Loucy (cell line): ENCODE measurements at regions not wholly inside any gene's neighbourhood (a gene's known extent, or its start where the extent isn't known, plus 50 kb on each side); places are given as distances from the start of the nearest gene placed in this dataset.

Experiments used
- CTCF ChIP-seq: fragments of 200-600 bp; sonication (generic); conservative IDR thresholded peaks from 2 replicates; pipeline ENCODE4 v1.5.1; 2014; ENCODE audit warnings: mild to moderate bottlenecking, antibody characterized with exemption, low read length
- EZH2phosphoT487 ChIP-seq: fragments of 200-600 bp; IDR thresholded peaks from 2 replicates; pipeline ENCODE4 v1.6.1; 2018; ENCODE audit warnings: antibody characterized with exemption, mild to moderate bottlenecking, moderate library complexity, borderline replicate concordance

GRCh38 chr19:30235946-30236345, 136.2 kb upstream of the ZNF536 start:
- no peak for TF ChIP-seq CTCF
- TF ChIP-seq EZH2phosphoT487: no peak
